Suprapubic skin (tissue), 3 donors: ENCODE measurements at regions not wholly inside any gene's neighbourhood (a gene's known extent, or its start where the extent isn't known, plus 50 kb on each side); places are given as distances from the start of the nearest gene placed in this dataset.

Experiments used
- CTCF ChIP-seq, 2 donors: fragments of 200-600 bp in 1 of 2; fragments of 450-650 bp in 1 of 2; sonication (generic) in 1 of 2; IDR thresholded peaks; one replicate each; pipeline ENCODE4 v1.5.1; 2016 to 2019; ENCODE audit warnings: antibody characterized with exemption in 2 of 2, mild to moderate bottlenecking in 1 of 2, moderate library complexity in 1 of 2
- POLR2AphosphoS5 ChIP-seq, 3 donors: sonication (generic); formaldehyde crosslinking; IDR thresholded peaks; one replicate each; pipeline ENCODE4 v1.6.1; 2017; ENCODE audit warnings: antibody characterized with exemption in 3 of 3

- TF ChIP-seq POLR2AphosphoS5 (IDR thresholded peaks at IDR 0.05) = no peak
- no peak for TF ChIP-seq CTCF (IDR thresholded peaks at IDR 0.05)
These were observed 328.7 kb downstream of the CXCL12 start for GRCh38 chr10:44056206-44056605.
